Fibroblast of peridontal ligament (primary cell): ENCODE measurements at regions not wholly inside any gene's neighbourhood (a gene's known extent, or its start where the extent isn't known, plus 50 kb on each side); places are given as distances from the start of the nearest gene placed in this dataset.
"Not testable (repeated sequence)": the region's sequence is repeated elsewhere in the genome, so short reads cannot be mapped to it uniquely, and the experiment has no call there.

Source experiments
- DNase-seq: peaks from one replicate; pipeline ENCODE4 v3.0.0-alpha.2; 2010; ENCODE audit errors: extremely low read depth

GRCh38 chr3:87795701-87796100 is 263.1 kb downstream of the CGGBP1 start:
- DNase-seq: no peak

GRCh38 chr3:87793337-87793877 is 265.4 kb downstream of the CGGBP1 start:
- no peak for DNase-seq

- no peak for DNase-seq
Measured at GRCh38 chr3:87792534-87793336, 266.1 kb downstream of the CGGBP1 start, which contains the start of gene HTR1F. Gene HTR1F, plus strand, starts transcription at chr3:87792706.

GRCh38 chr3:87792198-87792533 is 266.6 kb downstream of the CGGBP1 start:
- DNase-seq: no peak

- no peak for DNase-seq
Measured at GRCh38 chr3:87791248-87792027, 267.4 kb downstream of the CGGBP1 start.

GRCh38 chr3:87789049-87789448 is 269.8 kb downstream of the CGGBP1 start:
- not testable (repeated sequence) for DNase-seq

GRCh38 chr3:87788516-87788915 is 270.3 kb downstream of the CGGBP1 start:
- no peak for DNase-seq

- no peak for DNase-seq
Measured at GRCh38 chr3:87780811-87781210, 278.0 kb downstream of the CGGBP1 start.

- no peak for DNase-seq
Measured at GRCh38 chr3:87778876-87779275, 279.9 kb downstream of the CGGBP1 start.

GRCh38 chr3:87771337-87772192 is 287.2 kb downstream of the CGGBP1 start:
- peak; percentile 28 for DNase-seq

GRCh38 chr3:87766721-87767120 is 292.1 kb downstream of the CGGBP1 start:
- no peak for DNase-seq

GRCh38 chr3:87765256-87765655 is 293.5 kb downstream of the CGGBP1 start:
- DNase-seq: no peak

GRCh38 chr3:87761795-87762194 is 297.0 kb downstream of the CGGBP1 start:
- no peak for DNase-seq

GRCh38 chr3:87761341-87761740 is 297.5 kb downstream of the CGGBP1 start:
- no peak for DNase-seq

- DNase-seq: no peak
Measured at GRCh38 chr3:87756616-87757015, 302.2 kb downstream of the CGGBP1 start.

- DNase-seq: no peak
Measured at GRCh38 chr3:87755852-87756251, 303.0 kb downstream of the CGGBP1 start.

- no peak for DNase-seq
Measured at GRCh38 chr3:87742250-87742649, 316.6 kb downstream of the CGGBP1 start.

GRCh38 chr3:87740894-87741293 is 317.9 kb downstream of the CGGBP1 start:
- not testable (repeated sequence) for DNase-seq

- peak; percentile 3 for DNase-seq
Measured at GRCh38 chr3:87737817-87738216, 321.0 kb downstream of the CGGBP1 start.

GRCh38 chr3:87733671-87734367 is 325.0 kb downstream of the CGGBP1 start:
- no peak for DNase-seq

- no peak for DNase-seq
Measured at GRCh38 chr3:87732294-87732693, 326.5 kb downstream of the CGGBP1 start.
